Esophagus squamous epithelium (tissue), 5 donors: ENCODE measurements at regions not wholly inside any gene's neighbourhood (a gene's known extent, or its start where the extent isn't known, plus 50 kb on each side); places are given as distances from the start of the nearest gene placed in this dataset.

Experiments
- DNase-seq: peaks from one replicate; lab custom pipeline; 2025; lab: John Stamatoyannopoulos, UW
- H3K27ac ChIP-seq, 4 donors: fragments of 200-600 bp; sonication (generic); one replicate each; pipeline ENCODE4 v1.5.1; 2016 to 2019; ENCODE audit warnings: mild to moderate bottlenecking in 1 of 4
- H3K27me3 ChIP-seq, 4 donors: fragments of 200-600 bp; sonication (generic); 1 replicate in 3 of 4; 2 replicates in 1 of 4; pipeline versions ENCODE4 v1.5.1 to v1.6.0; 2017 to 2021; ENCODE audit warnings: antibody characterized with exemption in 1 of 4
- H3K36me3 ChIP-seq, 3 donors: fragments of 200-600 bp; sonication (generic); one replicate each; pipeline ENCODE4 v1.5.1; 2016 to 2019
- H3K4me1 ChIP-seq, 3 donors: fragments of 200-600 bp; sonication (generic); one replicate each; pipeline ENCODE4 v1.5.1; 2017 to 2019
- H3K4me3 ChIP-seq, 4 donors: fragments of 200-600 bp; sonication (generic); 1 replicate in 3 of 4; 2 replicates in 1 of 4; pipeline ENCODE4 v1.5.1; 2016 to 2019; ENCODE audit warnings: mild to moderate bottlenecking in 2 of 4, moderate library complexity in 1 of 4
- H3K9me3 ChIP-seq, 3 donors: fragments of 200-600 bp; sonication (generic); one replicate each; pipeline ENCODE4 v1.5.1; 2016 to 2019
- POLR2A ChIP-seq, 4 donors: fragments of 450-650 bp; IDR thresholded peaks; one replicate each; pipeline ENCODE4 v1.6.1; 2017; ENCODE audit warnings: antibody characterized with exemption in 4 of 4, mild to moderate bottlenecking in 4 of 4, moderate library complexity in 3 of 4
- WGBS, 2 donors: methylation state at CpG; one replicate each; pipeline ENCODE4 v1.1.5; 2018; 5-methylcytosine and 5-hydroxymethylcytosine counted together
- intact Hi-C: fragments of 100-400 bp; cut with DNase I; formaldehyde crosslinking; loops from one replicate; pipeline ENCODE4 v1.15.0; 2022
- TF ChIP-seq, protein P1 (sequence below), 6 experiments: fragments of 450-650 bp in 4 of 6; fragments of 200-600 bp in 2 of 6; sonication (generic) in 2 of 6; IDR thresholded peaks; one replicate each; pipeline ENCODE4 v1.5.1; 2016 to 2019; ENCODE audit warnings: antibody characterized with exemption in 6 of 6, mild to moderate bottlenecking in 4 of 6, moderate library complexity in 4 of 6
- donor health status: DM: yes; HTN: yes; CAD: no.

- no peak overlapping the region for H3K27ac ChIP-seq
- H3K27me3 ChIP-seq = no peaks in the 10 kb centered on the region
- no peaks in the 10 kb centered on the region for H3K36me3 ChIP-seq
- no peak for DNase-seq
- peaks cover 21 to 62% (median 42%) of the 10 kb centered on the region in 3 donors for H3K4me1 ChIP-seq
- TF ChIP-seq, protein P1, sequence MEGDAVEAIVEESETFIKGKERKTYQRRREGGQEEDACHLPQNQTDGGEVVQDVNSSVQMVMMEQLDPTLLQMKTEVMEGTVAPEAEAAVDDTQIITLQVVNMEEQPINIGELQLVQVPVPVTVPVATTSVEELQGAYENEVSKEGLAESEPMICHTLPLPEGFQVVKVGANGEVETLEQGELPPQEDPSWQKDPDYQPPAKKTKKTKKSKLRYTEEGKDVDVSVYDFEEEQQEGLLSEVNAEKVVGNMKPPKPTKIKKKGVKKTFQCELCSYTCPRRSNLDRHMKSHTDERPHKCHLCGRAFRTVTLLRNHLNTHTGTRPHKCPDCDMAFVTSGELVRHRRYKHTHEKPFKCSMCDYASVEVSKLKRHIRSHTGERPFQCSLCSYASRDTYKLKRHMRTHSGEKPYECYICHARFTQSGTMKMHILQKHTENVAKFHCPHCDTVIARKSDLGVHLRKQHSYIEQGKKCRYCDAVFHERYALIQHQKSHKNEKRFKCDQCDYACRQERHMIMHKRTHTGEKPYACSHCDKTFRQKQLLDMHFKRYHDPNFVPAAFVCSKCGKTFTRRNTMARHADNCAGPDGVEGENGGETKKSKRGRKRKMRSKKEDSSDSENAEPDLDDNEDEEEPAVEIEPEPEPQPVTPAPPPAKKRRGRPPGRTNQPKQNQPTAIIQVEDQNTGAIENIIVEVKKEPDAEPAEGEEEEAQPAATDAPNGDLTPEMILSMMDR (IDR thresholded peaks at IDR 0.05) = no peak
- no peak for TF ChIP-seq POLR2A (IDR thresholded peaks at IDR 0.05)
- intact Hi-C loops = no loop called here
- 70 to 96% methylated on average over 5 of the region's 5 CpGs for WGBS, 2 donors
- no peak overlapping the region for H3K4me3 ChIP-seq
- H3K9me3 ChIP-seq = no peaks in the 10 kb centered on the region
Observed at GRCh38 chr14:98955741-98956070, 316.3 kb downstream of the BCL11B start.

GRCh38 chr14:98956181-98956580 is 315.8 kb downstream of the BCL11B start:
- 80 to 81% methylated on average over 7 of the region's 7 CpGs for WGBS, 2 donors
- intact Hi-C loops = no loop called here
- Histone ChIP-seq H3K4me1 (peaks cover 21 to 65% (median 42%) of the 10 kb centered on the region in 3 donors), H3K4me3 (no peak overlapping the region), H3K27me3 (no peaks in the 10 kb centered on the region), H3K27ac (peak overlapping the region in 2 of 4 donors; percentile 55 to 81), H3K9me3 (no peaks in the 10 kb centered on the region), H3K36me3 (no peaks in the 10 kb centered on the region)
- no peak for TF ChIP-seq POLR2A (IDR thresholded peaks at IDR 0.05)
- TF ChIP-seq, protein P1 (IDR thresholded peaks at IDR 0.05) = no peak
- no peak for DNase-seq

- H3K27me3 ChIP-seq = no peaks in the 10 kb centered on the region
- TF ChIP-seq, protein P1 (IDR thresholded peaks at IDR 0.05) = no peak
- no peak for TF ChIP-seq POLR2A (IDR thresholded peaks at IDR 0.05)
- intact Hi-C loops = no loop called here
- H3K27ac ChIP-seq = peak overlapping the region; percentile 47 to 87 (median 82)
- DNase-seq = no peak
- no peaks in the 10 kb centered on the region for H3K36me3 ChIP-seq
- no peaks in the 10 kb centered on the region for H3K9me3 ChIP-seq
- H3K4me1 ChIP-seq = peaks cover 21 to 65% (median 42%) of the 10 kb centered on the region in 3 donors
- 53 to 61% methylated on average over 2 of the region's 2 CpGs for WGBS, 2 donors
- H3K4me3 ChIP-seq = no peak overlapping the region
Observed at GRCh38 chr14:98956661-98957060, 315.3 kb downstream of the BCL11B start.

GRCh38 chr14:98957211-98958047 is 314.6 kb downstream of the BCL11B start:
- Histone ChIP-seq H3K36me3 (no peaks in the 10 kb centered on the region), H3K27ac (peak overlapping the region; percentile 78 to 87 (median 82)), H3K9me3 (no peaks in the 10 kb centered on the region), H3K4me1 (peaks cover 21 to 63% (median 42%) of the 10 kb centered on the region in 3 donors), H3K27me3 (no peaks in the 10 kb centered on the region), H3K4me3 (no peak overlapping the region)
- DNase-seq = no peak
- 27 to 32% methylated on average over 13 to 19 of the region's 20 CpGs for WGBS, 2 donors
- TF ChIP-seq, protein P1 (IDR thresholded peaks at IDR 0.05) = peak in 1 of 6 experiments; percentile 18
- TF ChIP-seq POLR2A (IDR thresholded peaks at IDR 0.05) = no peak
- intact Hi-C loops = no loop called here

- TF ChIP-seq, protein P1 (IDR thresholded peaks at IDR 0.05) = no peak
- no peak for TF ChIP-seq POLR2A (IDR thresholded peaks at IDR 0.05)
- no peak for DNase-seq
- peaks cover 16 to 56% (median 36%) of the 10 kb centered on the region in 3 donors for H3K4me1 ChIP-seq
- no peak overlapping the region for H3K4me3 ChIP-seq
- intact Hi-C loops = no loop called here
- H3K27ac ChIP-seq = peak overlapping the region; percentile 78 to 87 (median 82)
- H3K27me3 ChIP-seq = no peaks in the 10 kb centered on the region
- WGBS, 2 donors = 60 to 80% methylated on average over 1 to 10 of the region's 13 CpGs
- H3K9me3 ChIP-seq = no peaks in the 10 kb centered on the region
- H3K36me3 ChIP-seq = no peaks in the 10 kb centered on the region
Observed at GRCh38 chr14:98958048-98958631, 313.9 kb downstream of the BCL11B start.
